ENCODE measurements at regions not wholly inside any gene's neighbourhood (a gene's known extent, or its start where the extent isn't known, plus 50 kb on each side); places are given as distances from the start of the nearest gene placed in this dataset.

- intact Hi-C loops (cut with DNase I): no loop called here
- H3K4me3 ChIP-seq: no peak overlapping the region
- ATAC-seq (no peak), DNase-seq (no peak)
- H3K9me3 ChIP-seq: no peaks in the 10 kb centered on the region
- no peak overlapping the region for H3K27ac ChIP-seq
- no peaks in the 10 kb centered on the region for H3K4me1 ChIP-seq
- no peak for TF ChIP-seq CTCF (IDR thresholded peaks at IDR 0.05)
- no peaks in the 10 kb centered on the region for H3K36me3 ChIP-seq
- no peaks in the 10 kb centered on the region for H3K27me3 ChIP-seq (ENCODE audit: low read depth)
These were observed 860.8 kb upstream of the B3GALT2 start for GRCh38 chr1:194047206-194047605.

- Histone ChIP-seq H3K27me3 (ENCODE audit: low read depth) (no peaks in the 10 kb centered on the region), H3K27ac (no peak overlapping the region), H3K4me1 (no peaks in the 10 kb centered on the region), H3K36me3 (no peaks in the 10 kb centered on the region), H3K4me3 (no peak overlapping the region), H3K9me3 (no peaks in the 10 kb centered on the region)
- intact Hi-C loops (cut with DNase I): no loop called here
- no peak for DNase-seq
- no peak for ATAC-seq
- no peak for TF ChIP-seq CTCF (IDR thresholded peaks at IDR 0.05)
These were observed 859.0 kb upstream of the B3GALT2 start for GRCh38 chr1:194045416-194045815.

GRCh38 chr1:194044892-194045291 lies 858.5 kb upstream of the B3GALT2 start:
- Histone ChIP-seq H3K4me1 (no peaks in the 10 kb centered on the region), H3K27ac (no peak overlapping the region), H3K9me3 (no peaks in the 10 kb centered on the region), H3K4me3 (no peak overlapping the region), H3K27me3 (ENCODE audit: low read depth) (no peaks in the 10 kb centered on the region), H3K36me3 (no peaks in the 10 kb centered on the region)
- DNase-seq (no peak), ATAC-seq (no peak)
- TF ChIP-seq CTCF (IDR thresholded peaks at IDR 0.05): no peak
- intact Hi-C loops (cut with DNase I): no loop called here

GRCh38 chr1:194043984-194044755 lies 857.8 kb upstream of the B3GALT2 start:
- Histone ChIP-seq H3K9me3 (no peaks in the 10 kb centered on the region), H3K27ac (no peak overlapping the region), H3K4me3 (no peak overlapping the region), H3K4me1 (no peaks in the 10 kb centered on the region), H3K36me3 (no peaks in the 10 kb centered on the region), H3K27me3 (ENCODE audit: low read depth) (no peaks in the 10 kb centered on the region)
- intact Hi-C loops (cut with DNase I): no loop called here
- ATAC-seq: no peak
- no peak for DNase-seq
- TF ChIP-seq CTCF (IDR thresholded peaks at IDR 0.05): no peak

GRCh38 chr1:194042736-194043135 lies 856.3 kb upstream of the B3GALT2 start:
- H3K4me3 ChIP-seq: no peak overlapping the region
- TF ChIP-seq CTCF (IDR thresholded peaks at IDR 0.05): no peak
- ATAC-seq: no peak

More at GRCh38 chr1:194042736-194043135, 856.3 kb upstream of the B3GALT2 start:
- Histone ChIP-seq H3K27ac (no peak overlapping the region), H3K4me1 (no peaks in the 10 kb centered on the region), H3K36me3 (no peaks in the 10 kb centered on the region), H3K27me3 (ENCODE audit: low read depth) (no peaks in the 10 kb centered on the region), H3K9me3 (no peaks in the 10 kb centered on the region)
- DNase-seq: no peak
- intact Hi-C loops (cut with DNase I): no loop called here
